ENCODE measurements at regions not wholly inside any gene's neighbourhood (a gene's known extent, or its start where the extent isn't known, plus 50 kb on each side); places are given as distances from the start of the nearest gene placed in this dataset.

- no peak for DNase-seq
Observed at GRCh38 chr4:145427991-145428390, 53.7 kb upstream of the SMAD1 start.

DNA sequence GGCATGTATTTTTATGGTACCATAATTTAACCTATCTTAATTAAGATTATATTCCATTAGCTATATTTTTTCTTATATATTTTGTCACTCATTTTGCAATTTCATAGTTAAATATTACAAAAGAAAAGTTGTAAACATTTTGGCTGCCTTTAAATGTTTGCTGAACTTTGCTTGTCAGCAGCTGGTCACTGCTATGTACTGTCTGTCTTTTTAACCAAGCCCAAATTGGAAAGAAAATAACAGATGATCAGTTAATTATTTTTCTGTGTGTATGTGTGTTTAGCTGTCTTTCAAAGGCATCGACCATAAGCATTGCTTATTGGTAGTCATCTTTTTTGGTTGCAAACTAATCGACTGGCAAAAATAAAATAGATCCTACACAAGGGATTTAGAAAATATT is 54.4 kb upstream of the SMAD1 start:
- no peak for DNase-seq

GRCh38 chr4:145423017-145423708 is 58.5 kb upstream of the SMAD1 start:
- no peak for DNase-seq

DNA sequence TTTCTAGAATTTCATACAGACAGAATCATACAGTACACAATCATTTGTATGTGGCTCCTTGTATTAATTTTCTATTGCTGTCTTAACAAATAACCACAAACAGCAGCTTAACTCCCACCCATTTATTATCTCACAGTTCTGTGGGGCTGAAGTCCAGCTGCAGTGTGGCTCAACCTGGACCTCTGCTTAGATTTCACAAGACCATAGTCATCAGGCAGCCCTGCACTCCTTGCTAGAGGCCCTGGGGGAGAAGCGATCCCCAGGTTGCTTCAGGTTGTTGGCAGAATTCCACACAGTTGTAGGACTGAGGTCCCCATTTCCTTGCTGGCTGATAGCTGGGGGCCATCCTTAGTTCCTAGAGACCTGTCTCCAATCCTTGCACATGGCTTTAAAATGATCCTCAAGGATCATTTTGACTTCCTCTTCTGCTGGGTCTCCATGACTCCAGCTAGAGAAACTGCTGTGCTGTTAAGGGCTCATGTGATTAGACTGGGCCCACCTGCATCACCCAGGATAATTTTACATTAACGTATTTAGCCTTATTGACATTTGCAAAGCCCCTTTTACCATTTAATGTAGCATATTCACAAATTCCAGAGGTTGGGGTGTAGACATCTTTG is 60.9 kb upstream of the SMAD1 start:
- no peak for DNase-seq

DNA sequence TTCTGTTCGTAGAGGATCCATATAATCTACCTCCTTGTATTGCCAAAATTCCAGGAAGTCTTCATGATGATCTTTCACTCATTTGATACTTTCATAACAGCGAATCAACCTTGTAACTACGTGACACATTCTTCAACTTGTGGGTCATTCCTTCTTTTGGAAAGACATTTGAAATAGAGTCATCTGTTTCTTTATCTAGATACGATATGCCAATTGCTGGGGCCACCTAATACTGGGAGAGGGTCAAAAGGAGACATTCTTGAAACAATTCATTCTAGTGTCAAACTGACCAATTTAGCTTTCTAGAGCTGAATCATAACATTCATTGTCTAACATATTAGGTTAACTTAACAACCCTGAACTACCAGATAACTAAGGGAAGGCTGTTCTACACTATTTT is 62.9 kb upstream of the SMAD1 start:
- DNase-seq = no peak

DNA sequence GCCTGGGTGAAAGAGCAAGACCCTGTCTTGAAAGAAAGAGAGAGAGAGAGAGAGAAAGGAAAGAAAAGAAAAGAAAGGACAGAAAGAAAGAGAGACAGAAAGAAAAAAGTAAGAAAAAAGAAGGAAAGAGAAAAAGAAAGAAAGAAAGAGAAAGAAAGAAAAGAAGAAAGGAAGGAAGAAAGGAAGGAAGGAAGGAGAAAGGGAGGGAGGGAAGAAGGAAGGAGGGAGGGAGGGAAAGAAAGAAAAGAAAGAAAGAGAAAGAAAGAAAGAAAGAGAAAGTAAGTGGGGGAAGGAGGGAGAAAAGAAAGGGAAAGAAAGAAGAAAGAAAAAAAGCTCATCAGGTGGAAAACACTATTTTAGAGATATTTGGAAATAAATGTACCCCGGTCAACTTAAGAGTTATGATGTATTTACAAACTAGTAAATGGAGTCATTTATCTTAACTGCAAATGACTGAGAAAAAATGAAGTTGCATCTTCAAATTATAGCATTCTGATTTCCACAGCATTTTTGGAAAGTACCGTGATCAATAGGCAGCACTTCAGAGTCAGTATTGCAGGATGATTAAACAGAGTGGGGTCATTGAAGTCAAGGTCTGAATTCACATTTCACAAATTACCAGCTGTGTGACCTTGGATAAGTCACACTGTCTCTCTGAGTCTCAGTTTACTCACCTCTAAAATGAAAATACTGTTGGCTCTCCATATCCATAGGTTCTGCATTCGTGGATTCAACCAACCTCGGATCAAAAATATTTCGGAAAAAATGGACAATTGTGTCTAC is 64.1 kb upstream of the SMAD1 start:
- DNase-seq = no peak

GRCh38 chr4:145414841-145415240 is 66.8 kb upstream of the SMAD1 start:
- no peak for DNase-seq

DNA sequence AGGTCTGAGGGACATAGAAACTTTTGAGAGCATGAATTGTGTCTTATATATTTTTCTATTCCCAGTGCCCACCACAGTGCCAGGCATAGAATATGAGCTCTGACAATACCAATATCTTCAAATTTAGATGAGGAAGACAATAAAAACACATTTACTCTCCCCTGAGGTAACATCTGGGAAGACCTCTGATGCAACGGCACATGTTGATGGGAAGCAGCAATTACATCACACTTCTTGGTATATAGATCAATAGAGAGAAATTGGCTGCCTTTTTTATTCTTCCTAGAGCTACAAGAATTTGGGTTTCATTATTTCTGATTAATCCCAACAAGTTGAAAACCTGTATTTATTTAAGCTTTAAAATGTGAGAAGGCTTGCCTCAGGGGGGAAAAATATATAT is 67.4 kb upstream of the SMAD1 start:
- DNase-seq = no peak

GRCh38 chr4:145406970-145407369 is 74.7 kb upstream of the SMAD1 start:
- no peak for DNase-seq

DNA sequence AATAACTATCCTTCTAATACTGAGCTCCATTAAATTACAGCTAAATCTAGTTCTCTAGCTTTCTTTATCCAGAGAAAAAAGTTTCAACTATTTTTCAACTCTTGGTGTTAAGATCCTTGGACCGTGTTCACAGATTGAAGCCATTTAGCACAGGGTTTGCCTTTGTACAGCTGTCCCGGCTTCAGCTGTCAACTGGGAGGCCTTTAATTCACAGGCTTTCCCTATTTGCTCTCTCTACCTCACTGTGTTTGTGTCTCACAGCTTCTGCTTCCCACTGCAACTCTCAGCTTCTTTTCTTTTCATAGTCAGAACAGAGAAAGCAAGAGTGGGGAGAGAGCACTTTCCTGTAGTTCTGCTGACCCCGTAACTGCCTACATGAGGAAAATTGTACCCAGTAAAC is 76.9 kb upstream of the SMAD1 start:
- DNase-seq = no peak

DNA sequence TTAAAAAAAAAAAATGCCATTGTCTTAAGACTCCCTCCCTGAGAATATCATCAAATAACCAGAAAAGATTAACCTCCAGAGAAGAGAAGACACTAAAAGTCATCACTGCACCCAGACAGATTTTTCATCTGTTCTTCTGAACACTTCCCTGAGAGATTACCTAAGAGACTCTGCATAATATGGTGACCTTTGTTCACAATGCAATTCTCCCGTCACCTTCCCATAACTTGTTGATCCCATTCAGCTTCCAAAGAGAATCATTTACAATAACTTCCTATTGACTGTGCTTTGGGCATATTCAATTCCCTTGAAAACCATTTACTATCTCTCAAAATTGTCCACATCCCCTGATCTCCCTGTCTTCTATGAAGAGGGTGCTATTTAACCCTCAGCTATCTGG is 85.1 kb upstream of the SMAD1 start:
- no peak for DNase-seq

DNA sequence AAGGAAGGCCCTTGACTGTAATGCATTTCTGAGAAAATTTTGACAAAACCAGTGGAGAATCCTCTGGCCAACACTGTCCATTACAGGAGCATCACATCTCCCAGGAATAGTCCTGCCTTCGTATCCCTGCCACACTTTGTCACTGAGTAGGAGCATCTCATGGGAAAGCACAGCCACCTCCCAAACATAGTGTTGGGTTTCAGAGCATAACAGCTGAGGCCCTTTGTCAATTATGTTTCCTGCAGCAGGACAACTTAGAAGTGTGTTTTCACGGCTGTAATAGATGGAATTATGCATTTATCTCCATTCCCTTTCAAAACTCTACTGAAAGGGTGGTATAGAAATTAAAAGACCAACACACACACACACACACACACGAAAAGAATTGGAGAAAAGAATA is 91.1 kb upstream of the SMAD1 start:
- DNase-seq = no peak

GRCh38 chr4:145389550-145389949 is 92.1 kb upstream of the SMAD1 start:
- no peak for DNase-seq

GRCh38 chr4:145388043-145388442 is 93.6 kb upstream of the SMAD1 start:
- no peak for DNase-seq

- DNase-seq = no peak
Observed at GRCh38 chr4:145387079-145387478, 94.6 kb upstream of the SMAD1 start.

- DNase-seq = no peak
Observed at GRCh38 chr4:145381163-145381562, 100.5 kb upstream of the SMAD1 start.

GRCh38 chr4:145380123-145380522 is 101.5 kb upstream of the SMAD1 start:
- no peak for DNase-seq

- no peak for DNase-seq
Observed at GRCh38 chr4:145375416-145375815, 106.2 kb upstream of the SMAD1 start.

- DNase-seq = no peak
Observed at GRCh38 chr4:145352438-145353145, 129.1 kb upstream of the SMAD1 start.

- DNase-seq = no peak
Observed at GRCh38 chr4:145351922-145352321, 129.7 kb upstream of the SMAD1 start.

GRCh38 chr4:145351162-145351561 is 130.5 kb upstream of the SMAD1 start:
- no peak for DNase-seq

- DNase-seq = no peak
Observed at GRCh38 chr4:145348291-145348690, 133.4 kb upstream of the SMAD1 start.

DNA sequence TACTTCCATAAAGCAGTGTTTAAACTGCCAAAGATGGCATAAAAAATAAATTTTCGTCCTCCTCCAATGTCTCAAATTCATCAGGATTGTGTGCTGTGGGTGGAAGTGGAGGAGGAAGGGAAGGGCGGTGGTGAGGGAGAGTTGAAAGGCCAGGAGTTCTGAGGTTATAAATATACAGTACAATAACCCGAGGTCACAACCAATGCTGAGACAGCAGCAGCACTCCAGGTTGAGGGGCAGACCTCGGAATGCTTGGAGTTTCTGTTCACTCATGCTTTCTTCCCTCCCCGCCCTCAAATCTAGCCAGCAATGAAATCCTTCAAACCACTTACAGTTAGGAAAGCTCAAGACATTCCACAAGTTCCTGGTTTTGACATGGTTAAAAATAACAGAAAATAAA is 134.0 kb upstream of the SMAD1 start:
- no peak for DNase-seq

- DNase-seq = no peak
Observed at GRCh38 chr4:145346081-145346480, 135.6 kb upstream of the SMAD1 start.

All from DMS53 (cell line).